Gastrocnemius medialis (tissue), 4 donors: ENCODE measurements at regions not wholly inside any gene's neighbourhood (a gene's known extent, or its start where the extent isn't known, plus 50 kb on each side); places are given as distances from the start of the nearest gene placed in this dataset.

Experiments used
- POLR2A ChIP-seq, 2 donors: fragments of 450-650 bp; IDR thresholded peaks; one replicate each; pipeline ENCODE4 v1.6.1; 2017; ENCODE audit warnings: antibody characterized with exemption in 2 of 2, mild to moderate bottlenecking in 2 of 2, moderate library complexity in 2 of 2
- TF ChIP-seq, protein P1 (sequence below), 5 experiments: fragments of 450-650 bp in 3 of 5; fragments of 200-600 bp in 2 of 5; sonication (generic) in 2 of 5; IDR thresholded peaks in 4 of 5; conservative IDR thresholded peaks in 1 of 5; 1 replicate in 4 of 5; 2 replicates in 1 of 5; pipeline ENCODE4 v1.5.1; 2016 to 2019; ENCODE audit warnings: antibody characterized with exemption in 5 of 5, mild to moderate bottlenecking in 3 of 5, moderate library complexity in 3 of 5

GRCh38 chr2:138356178-138356577 is 145.4 kb upstream of the SPOPL start:
- TF ChIP-seq, protein P1, sequence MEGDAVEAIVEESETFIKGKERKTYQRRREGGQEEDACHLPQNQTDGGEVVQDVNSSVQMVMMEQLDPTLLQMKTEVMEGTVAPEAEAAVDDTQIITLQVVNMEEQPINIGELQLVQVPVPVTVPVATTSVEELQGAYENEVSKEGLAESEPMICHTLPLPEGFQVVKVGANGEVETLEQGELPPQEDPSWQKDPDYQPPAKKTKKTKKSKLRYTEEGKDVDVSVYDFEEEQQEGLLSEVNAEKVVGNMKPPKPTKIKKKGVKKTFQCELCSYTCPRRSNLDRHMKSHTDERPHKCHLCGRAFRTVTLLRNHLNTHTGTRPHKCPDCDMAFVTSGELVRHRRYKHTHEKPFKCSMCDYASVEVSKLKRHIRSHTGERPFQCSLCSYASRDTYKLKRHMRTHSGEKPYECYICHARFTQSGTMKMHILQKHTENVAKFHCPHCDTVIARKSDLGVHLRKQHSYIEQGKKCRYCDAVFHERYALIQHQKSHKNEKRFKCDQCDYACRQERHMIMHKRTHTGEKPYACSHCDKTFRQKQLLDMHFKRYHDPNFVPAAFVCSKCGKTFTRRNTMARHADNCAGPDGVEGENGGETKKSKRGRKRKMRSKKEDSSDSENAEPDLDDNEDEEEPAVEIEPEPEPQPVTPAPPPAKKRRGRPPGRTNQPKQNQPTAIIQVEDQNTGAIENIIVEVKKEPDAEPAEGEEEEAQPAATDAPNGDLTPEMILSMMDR (IDR thresholded peaks at IDR 0.05 in 4 of 5, conservative IDR thresholded peaks at IDR 0.05 in 1 of 5): no peak
- TF ChIP-seq POLR2A (IDR thresholded peaks at IDR 0.05): no peak
